Kidney capillary endothelial cell (primary cell): ENCODE measurements at regions not wholly inside any gene's neighbourhood (a gene's known extent, or its start where the extent isn't known, plus 50 kb on each side); places are given as distances from the start of the nearest gene placed in this dataset.
"Not testable (repeated sequence)": the region's sequence is repeated elsewhere in the genome, so short reads cannot be mapped to it uniquely, and the experiment has no call there.

Experiments
- DNase-seq: peaks from one replicate; pipeline ENCODE4 v3.0.0-alpha.2; 2018; ENCODE audit warnings: low spot score

- DNase-seq, result no peak
Observed at GRCh38 chr5:145450286-145450885, 384.8 kb downstream of the PRELID2 start.

- DNase-seq, result no peak
Observed at GRCh38 chr5:145449794-145450193, 385.3 kb downstream of the PRELID2 start.

- DNase-seq, result not testable (repeated sequence)
Observed at GRCh38 chr5:145446875-145447274, 388.3 kb downstream of the PRELID2 start.

GRCh38 chr5:145446412-145446811 lies 388.7 kb downstream of the PRELID2 start:
- no peak for DNase-seq

DNA sequence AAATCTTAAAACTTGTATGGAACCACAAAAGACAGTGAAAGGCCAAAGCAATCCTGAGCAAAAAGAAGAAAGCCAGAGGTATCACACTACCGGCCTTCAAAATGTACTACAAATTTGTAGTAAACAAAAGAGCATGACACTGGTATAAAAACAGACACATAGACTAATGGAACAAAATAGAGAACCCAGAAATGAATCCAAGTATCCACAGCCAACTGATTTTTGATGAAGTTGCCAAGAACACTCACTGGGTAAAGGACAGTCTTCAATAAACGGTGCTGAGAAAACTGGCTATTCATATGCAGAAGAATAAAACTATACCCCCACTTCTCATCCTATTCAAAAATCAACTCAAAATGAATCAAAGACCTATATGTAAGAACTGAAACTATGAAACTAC lies 390.1 kb downstream of the PRELID2 start:
- DNase-seq, result no peak

GRCh38 chr5:145443964-145444363 lies 391.2 kb downstream of the PRELID2 start:
- DNase-seq, result no peak

GRCh38 chr5:145443366-145443765 lies 391.8 kb downstream of the PRELID2 start:
- DNase-seq, result no peak

DNA sequence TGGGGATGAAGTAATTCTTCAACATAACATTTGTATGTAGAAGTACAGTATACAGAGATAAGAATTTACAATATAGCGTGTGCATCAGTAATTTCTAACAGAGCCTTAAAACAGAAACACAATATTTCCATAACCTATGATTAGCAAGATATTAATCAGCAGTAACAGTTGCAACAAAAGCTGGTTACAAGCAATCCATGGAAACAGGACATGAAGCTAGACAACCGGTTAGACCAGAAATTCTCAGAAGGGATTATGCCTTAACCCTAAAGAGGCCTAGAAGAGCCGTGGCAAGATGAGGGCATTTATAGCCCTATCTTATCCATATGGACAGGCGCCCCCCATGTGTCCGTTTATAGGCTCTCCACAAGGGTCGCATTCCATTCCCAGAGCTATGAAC lies 392.5 kb downstream of the PRELID2 start:
- DNase-seq, result not testable (repeated sequence)

GRCh38 chr5:145441228-145441627 lies 393.9 kb downstream of the PRELID2 start:
- DNase-seq, result no peak

GRCh38 chr5:145437627-145438026 lies 397.5 kb downstream of the PRELID2 start:
- DNase-seq, result no peak

DNA sequence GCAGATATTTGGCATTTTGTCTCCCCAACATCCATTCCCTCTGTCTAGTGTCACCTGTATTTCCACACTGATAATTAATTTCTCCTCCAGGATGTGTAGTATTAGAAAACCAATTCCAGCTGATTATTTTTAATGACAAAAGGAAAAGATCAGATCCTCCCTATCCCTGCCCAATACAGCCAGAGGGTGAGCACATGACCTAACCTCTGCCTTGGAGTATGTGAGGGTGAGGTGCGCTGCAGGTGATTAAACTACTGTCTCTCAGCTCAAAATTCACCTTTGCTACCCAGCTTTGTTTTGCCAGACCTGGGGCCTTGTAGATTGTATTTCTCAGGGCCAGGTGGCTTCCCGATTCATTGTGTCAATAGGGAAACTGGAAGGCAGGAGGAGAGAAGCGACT lies 402.1 kb downstream of the PRELID2 start:
- DNase-seq, result no peak

GRCh38 chr5:145429170-145429569 lies 406.0 kb downstream of the PRELID2 start:
- DNase-seq, result no peak

- no peak for DNase-seq
Observed at GRCh38 chr5:145408048-145408341, 427.1 kb downstream of the PRELID2 start.

- no peak for DNase-seq
Observed at GRCh38 chr5:145407300-145408047, 427.7 kb downstream of the PRELID2 start.

DNA sequence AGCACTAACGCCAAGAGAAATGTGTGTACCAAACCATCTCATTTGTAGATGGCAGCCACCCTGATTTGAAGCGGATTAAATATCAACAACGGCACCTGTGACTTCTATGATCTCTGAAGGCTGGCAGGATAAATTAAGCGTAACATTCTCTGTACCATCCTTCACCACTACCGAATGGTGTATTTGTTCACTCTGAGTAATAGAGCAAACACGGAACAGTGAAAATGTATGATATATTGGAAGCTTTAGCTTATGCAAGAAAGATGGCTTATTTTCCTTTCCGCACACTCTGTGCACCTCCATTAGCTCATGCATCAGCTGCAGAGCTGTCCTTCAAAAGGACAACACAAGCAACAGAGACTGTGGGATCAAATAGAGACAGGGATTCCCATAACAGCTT lies 431.1 kb downstream of the PRELID2 start:
- no peak for DNase-seq

DNA sequence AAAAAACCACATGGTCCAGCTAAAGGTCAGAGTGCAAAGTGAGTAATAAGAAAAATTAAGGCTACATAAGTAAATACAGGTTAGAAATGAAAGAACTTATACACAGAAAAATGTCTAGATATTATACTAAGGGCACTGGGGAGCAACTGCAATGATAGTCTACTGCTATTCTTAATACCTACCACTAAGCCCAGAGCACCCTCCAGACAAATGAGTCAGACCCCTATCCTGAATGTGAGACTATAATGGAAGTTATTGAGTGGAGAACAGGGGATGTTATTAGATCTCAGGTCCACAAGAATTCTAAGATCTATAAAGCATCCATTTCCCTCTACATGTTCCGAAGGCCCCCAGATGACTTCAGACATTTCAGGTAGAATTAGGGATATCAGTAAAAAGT lies 438.3 kb downstream of the PRELID2 start:
- no peak for DNase-seq

- DNase-seq, result not testable (repeated sequence)
Observed at GRCh38 chr5:145395151-145395550, 440.0 kb downstream of the PRELID2 start.

- no peak for DNase-seq
Observed at GRCh38 chr5:145393426-145393825, 441.7 kb downstream of the PRELID2 start.

- DNase-seq, result no peak
Observed at GRCh38 chr5:145389047-145389446, 446.1 kb downstream of the PRELID2 start.

GRCh38 chr5:145385276-145385675 lies 449.9 kb downstream of the PRELID2 start:
- no peak for DNase-seq

GRCh38 chr5:145378226-145378625 lies 456.9 kb downstream of the PRELID2 start:
- DNase-seq, result no peak

DNA sequence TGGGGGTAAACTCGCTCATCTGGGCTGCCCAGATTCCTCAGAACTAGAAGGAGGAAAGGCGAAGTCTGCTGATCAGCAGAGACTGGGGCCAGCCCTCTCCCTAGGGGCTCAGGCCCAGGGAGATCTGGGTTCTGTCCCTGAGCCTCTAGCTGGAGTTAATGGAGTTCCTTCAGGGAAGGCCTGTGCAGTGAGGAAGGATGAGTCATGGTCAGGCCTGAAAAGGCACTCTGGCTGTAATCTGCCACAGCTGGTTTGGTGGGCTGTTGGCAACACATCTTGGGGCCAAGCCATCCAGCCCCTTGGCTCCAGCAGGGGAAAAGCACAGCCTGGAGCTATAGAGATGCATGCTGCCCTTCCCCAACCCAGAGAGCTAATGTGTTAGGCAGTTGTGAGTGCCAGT lies 459.6 kb downstream of the PRELID2 start:
- DNase-seq, result no peak

DNA sequence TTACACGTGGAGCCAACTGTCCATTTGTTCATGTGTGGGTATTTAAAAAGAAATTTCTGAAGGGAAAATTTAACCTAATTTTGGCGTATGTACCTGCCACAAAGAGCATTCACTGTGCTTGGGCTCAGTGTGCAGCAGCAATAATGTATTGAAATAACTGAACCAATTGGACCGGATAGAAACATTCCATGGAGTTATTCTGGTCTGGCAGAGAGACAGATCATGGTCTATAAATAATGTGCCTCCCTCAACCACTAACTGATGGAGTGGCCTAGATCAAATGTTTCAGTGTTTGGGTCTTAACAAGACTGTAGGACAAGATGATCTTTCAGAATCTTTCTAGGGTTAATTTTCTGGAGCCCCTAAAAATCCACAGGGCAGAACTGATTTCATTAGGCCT lies 469.7 kb downstream of the PRELID2 start:
- DNase-seq, result no peak

DNA sequence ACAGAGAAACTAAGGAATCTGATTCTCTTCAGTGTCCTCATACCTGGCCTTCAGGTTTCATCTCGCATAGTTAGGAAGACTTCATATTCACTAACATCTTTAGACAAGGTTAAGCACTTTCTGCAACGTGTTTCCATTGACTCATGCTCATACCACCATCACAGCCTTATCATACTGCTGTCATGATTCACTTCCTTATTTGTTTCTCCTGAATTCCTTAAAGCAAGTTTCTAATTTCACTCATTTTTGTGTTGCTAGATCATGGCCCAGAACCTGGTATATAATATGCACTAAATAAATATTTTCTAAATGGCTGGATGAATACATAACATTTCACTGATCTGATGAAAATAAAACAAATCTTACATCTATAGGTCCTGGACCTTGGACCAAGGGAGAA lies 472.9 kb downstream of the PRELID2 start:
- peak; percentile 60 for DNase-seq
